Dedifferentiated amniotic fluid mesenchymal stem cell (primary cell): ENCODE measurements at regions not wholly inside any gene's neighbourhood (a gene's known extent, or its start where the extent isn't known, plus 50 kb on each side); places are given as distances from the start of the nearest gene placed in this dataset.

Experiments
- DNase-seq: peaks from one replicate; pipeline ENCODE4 v3.0.0-alpha.2; 2016; ENCODE audit errors: extremely low spot score

DNA sequence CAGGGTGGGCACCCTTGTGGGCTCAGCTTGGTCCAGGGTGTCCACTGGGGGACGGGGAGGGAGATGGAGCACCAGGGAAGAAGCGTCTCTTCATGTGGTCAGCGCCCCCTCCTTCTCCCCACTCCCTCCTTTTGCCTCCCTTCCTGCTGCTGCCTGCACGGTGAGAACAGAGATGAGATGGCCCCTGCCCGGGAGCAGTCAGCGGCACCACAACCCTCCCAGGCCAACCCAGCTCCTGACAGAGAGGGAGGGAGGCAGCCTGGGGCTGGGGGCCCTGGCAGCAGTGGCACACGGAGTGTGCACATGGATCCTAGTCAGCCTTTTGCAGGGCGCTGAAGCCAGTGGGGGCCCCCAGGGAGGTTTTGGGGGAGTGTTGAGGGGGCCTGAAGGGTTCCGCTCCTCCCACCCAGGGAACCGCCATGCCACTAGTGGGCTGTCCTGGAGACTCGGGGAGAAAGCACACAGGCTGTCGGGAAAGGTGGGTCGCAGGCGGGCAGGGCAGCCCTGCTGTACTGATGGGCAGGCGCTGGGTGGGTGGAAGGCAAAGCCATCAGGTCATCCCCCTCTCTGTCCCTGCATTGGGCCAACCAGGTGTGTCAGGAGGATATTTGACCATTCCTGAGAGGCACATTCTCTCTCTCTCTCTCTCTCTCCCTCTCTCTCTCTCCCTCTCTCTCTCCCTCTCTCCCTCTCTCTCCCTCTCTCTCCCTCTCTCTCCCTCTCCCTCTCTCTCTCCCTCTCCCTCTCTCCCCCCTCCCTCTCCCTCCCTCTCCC, 94.3 kb upstream of the BHLHE23 start:
- DNase-seq: no peak

DNA sequence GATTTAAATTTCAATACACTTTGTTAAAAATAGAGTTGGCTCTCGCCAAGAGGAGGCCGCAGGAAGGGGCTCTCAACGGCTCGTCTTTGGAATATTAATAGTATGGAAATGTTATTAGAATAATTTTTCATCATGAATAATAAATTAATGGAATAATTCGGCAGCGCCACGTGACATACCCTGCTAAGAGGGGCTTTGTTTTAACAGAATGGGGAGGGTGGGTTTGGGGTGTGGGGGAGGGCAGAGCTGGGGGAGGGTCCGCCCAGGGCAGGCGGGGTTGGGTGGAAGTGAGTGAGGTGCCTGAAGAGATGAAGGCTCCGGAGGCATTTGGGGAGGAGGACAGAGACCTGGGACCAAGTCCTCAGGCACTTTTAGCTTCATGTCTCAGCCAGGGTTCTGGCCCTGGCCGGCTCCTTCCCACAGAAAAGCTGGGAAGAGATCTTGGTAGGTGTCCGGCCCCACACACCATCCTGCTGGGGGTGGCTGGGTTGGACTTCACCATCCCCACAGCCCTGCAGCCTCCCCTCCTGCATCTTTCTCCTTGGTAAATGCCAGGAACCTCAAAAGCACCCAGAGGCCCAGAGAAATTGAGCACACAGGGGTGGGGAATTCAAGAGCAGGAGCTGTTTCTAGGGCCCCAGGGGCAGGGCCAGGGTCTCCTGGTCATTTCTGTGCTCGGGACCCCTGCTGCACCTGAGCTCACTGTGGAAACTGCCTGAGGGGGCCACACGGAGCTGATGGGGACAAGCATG, 93.6 kb upstream of the BHLHE23 start:
- DNase-seq: no peak

DNA sequence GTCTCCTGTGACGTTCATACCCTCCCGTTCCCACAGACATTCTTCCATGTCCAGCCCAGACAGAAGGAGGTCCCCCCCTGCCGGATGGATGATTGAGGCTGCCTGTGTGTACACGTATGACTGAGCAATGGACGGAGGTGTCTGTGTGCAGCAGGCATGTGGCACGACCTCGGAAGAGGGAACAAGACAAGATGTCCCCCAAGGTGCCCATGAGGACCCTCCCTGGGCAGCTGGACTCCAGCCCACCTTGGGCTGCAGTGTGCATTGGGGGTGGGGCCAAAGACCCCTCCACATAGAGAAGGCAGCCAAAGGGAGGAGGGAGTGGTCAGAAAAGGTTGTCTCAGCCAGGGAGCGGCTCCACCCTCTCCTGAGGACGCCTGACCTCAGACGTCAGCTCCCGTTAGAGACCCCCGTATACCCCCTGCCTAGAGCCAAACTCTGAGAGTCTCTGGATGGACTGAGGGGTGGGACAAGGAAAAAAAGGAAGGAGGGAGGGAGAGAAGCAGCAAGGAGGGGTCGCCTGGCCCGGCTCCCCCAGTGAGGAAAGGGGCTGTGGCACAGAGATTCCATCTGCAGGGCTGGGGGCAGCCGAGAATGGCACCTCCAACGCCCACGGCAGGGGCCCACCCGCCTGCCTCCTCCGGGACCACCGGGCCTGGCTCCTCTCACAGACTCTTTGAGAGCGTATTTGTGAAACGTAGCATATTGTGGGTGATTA, 92.9 kb upstream of the BHLHE23 start:
- DNase-seq: no peak

DNA sequence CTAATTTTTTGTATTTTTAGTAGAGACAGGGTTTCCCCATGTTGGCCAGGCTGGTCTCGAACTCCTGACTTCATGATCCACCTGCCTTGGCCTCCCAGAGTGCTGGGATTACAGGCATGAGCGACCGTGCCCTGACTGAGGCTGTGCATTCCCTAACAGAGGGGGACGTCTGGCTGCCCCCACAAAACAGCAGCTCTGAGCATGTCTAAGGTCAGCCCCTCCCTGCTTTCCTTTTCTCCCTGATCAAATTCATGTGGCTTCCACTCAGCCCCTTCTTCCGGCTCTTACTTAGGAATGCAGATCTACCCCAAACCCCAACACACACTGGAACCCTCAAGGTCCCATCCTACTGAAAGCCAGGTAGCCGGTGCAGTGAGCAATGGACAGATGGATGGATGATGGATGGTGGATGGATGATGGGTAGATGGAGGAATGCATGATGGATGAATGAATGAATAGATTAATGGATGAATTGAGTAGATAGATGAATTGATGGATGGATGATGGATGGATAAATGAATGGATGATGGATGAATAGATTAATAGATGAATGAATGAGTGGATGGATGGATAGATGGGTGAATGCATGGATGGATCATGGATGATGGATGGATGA, 91.5 kb upstream of the BHLHE23 start:
- no peak for DNase-seq

DNA sequence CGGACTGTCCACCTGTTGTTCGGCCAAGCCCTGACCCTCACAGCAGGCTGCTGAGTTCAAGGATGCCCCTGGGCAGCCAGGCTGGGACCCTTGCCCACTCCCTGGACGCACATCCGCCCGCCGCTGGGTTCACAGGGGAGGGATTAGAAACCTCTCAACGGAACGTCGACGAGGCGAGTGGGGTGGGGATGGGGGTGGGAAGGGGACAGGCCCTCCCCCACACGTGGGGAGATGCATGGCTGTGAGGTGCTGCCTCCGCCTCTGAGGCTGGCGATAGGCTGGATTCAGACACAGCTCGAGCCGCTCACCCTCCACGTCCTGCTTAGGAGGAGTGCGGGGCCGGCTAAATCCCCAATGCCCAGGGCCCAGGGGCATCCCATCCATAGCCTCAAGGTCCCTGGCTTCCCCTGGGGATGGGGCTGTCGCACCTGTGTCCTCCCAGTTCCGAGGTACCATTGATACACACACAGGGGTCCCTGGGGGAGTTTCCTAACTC, 90.6 kb upstream of the BHLHE23 start:
- DNase-seq: no peak

DNA sequence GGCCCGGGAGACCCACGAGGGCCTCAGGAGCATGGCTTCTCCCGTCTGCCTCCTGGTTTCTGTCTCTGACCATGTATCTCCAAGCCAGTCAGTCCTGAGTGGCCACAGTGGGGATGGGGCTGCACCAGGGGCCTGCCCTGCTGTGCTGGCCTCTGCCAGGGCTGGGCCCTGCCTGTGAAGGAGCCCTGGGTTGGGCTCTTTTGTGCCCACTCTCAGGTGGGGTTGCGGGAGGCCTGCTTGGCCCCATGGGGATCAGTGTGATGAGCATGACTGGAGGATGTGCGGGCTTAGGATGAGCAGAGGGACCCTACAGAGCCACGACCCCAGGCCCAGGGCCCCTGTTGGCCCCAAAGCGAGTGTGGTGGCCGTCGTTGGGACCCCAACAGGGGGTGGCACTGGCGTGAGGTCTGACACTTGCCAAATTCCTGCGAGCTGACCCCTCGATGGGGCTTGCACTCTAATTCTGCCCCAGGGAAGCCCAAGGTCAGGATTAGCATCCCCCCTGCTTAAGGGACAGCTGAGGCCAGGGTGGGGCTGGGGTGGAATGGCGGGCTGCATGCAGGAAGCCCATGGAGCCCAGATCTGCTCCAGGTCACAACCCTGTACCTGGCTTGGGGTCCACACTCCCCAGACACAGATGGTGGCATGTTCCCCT, 90.0 kb upstream of the BHLHE23 start:
- DNase-seq: no peak

DNA sequence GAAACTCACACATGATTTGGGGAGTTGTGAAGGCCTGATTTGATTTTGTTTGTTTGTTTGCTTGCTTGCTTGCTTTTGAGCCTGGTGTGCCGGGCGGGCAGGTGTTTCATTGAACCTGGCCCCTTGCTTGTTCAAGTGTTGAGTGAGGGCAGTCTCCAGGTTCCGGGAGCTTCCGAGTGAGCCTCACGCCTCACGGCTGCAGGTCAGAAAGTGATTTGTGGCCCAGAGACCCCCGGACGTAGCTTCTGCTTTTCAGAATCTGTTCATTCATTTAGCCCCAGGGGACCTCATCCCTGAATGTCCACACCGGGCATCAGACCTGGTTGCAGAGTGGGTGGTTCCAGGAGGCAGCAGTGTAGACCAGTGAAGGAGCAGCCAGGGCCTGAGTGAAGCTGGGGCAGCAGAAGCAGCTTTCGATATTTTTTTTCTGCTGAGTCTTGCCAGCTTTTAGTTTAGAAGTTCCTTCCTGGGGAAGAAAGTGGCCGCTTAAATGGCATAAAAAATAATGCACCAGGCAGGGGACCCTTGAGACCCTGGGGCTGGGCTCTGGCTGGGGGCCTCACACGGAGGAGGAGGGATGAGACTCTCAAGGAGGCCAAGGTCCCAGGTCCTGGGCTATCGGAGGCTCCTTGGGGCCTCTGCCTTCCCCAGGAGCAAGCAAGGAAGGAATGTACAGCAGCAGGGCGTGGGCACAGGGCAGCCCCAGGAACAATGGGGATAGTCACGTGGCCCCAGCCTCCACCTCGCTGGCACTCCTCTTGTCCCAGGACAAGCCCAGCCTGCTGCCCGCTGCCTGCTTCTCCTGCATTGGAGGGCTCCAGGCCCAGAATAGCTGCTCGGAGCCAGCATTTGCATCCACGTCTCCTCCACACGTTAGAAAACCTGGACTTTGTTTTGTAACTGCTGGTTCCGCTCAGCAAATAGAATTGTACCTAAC, 89.2 kb upstream of the BHLHE23 start:
- no peak for DNase-seq

DNA sequence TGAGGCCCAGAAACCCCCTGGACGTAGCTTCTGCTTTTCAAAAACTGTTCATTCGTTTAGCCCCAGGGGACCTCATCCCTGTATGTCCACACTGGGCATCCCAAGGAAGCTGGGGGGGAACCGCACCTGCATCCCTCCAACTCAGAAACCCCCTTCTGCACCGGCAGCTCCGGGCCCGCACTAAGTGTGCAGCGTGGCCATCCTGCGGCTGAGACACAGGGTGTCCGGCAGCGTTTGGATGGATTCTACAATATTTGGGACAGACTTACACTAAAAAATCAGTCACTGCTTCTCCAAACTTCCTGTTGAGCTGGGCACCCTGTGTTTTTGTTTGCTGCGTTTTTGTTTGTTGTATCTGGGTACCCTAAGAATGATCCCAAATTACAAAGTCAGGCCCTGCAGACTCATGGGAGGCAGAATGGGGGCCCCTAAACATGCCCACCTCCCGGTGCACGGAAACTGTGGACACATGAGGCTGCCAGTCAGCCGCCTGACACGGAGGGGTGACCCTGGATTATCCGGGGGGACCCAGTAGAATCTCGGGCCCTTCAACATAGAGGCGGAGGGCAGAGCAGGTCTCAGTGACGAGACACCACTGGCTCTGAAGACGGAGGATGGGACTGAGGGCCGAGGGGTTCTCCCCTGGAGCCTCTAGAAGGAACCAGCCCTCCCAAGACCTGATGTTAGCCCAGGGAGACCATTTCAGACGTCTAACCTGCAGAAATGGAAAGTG, 88.2 kb upstream of the BHLHE23 start:
- no peak for DNase-seq

DNA sequence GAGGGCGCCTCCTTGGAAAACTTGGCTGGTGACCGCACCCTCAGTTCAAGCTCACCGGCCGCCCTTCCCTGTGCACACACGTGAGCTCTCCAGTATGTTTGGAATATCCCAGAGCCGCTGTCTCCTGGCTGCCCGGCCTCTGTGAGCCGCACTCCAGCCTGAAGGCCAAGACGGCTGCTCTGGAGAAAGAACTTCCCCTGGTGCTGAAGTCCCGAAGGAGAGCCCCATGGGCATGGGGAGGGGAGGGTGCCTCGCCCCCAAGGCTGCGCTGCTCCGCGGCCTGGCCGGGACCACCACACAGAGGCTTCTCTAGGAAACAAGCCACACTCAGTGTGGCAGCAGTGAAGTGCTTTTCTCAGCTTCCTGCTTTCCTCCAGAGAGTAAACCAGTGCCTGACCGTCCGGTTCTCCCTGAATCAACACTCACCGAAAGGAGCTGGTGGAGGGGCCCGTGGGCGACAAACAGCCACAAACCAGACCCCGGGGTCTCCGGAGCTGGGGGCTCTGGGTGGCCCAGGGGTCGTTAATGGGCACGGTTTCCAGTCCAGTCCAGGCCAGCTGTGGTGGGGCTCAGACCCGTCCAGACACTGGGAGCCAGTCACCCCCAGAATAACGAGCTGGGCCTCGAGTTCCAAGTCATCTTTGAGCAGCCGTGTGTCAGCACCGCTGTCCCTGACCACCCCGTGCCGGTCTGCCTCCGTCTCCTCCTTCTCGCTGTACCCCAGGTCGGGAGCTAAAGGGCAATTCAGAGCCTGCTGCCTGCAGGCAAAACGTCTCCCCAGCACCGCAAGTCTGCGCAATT, 87.4 kb upstream of the BHLHE23 start:
- no peak for DNase-seq

DNA sequence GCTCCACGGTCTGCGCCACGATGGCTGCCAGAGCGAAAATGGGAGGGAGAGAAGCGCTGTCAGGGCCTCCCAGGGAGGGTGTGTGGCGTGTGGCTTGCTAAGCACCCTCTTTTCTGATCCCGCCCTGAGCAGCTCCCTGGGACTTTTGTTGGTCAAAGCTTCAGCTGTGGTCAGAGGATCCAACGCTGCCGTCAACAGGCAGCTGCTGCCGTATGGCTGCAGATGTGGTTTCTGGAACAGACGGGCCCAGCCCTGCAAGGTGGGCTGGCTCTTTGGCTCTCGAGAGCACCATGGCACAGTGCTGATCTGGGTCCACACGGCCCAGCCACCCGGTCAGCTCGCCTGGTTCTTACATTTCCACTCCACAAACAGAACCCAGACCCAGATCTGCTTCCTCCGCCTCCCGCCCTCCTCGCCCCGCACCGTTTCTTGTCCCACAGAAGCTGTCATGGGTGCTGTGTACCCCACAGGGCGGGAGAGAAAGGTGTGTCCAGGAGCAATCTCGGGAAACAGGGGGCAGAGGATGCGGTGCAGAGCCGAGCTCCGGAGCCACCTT, 86.0 kb upstream of the BHLHE23 start:
- DNase-seq: no peak

DNA sequence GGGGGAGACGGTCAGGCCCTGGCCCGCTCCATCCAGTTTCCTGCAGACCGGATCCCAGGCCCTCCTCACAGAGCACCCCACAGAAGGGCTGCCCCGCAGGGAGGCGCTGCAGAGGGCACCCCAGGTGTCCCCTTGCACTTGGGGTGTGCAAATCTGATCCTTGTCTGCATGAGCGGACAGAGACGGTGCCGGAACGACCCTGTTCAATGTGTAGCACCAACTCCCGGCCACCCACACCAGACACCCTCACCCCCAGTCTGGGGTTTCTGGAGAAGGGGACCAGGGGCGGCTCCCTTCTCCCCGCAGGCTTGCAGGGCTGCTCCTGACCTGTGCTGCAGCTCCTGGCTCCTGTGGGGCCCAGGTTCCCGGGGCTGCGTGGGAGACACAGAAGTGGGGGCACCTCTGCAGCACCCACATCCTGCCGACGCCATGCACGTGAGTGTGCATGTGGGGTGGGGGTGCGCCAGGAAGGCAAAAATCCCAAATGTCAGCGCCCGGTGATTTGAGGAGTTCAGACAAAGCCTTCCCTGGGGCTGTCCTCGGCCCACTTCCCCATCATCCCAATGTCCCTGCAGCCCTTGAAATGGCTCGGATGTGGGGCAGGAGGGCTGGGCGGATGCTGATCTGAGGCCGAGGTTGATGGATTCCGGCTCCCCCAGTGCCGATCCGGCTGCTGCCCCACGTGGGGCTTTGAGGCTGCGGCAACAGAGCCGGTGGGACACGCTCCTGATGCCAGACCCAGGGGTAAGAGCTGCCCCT, 85.3 kb upstream of the BHLHE23 start:
- no peak for DNase-seq

DNA sequence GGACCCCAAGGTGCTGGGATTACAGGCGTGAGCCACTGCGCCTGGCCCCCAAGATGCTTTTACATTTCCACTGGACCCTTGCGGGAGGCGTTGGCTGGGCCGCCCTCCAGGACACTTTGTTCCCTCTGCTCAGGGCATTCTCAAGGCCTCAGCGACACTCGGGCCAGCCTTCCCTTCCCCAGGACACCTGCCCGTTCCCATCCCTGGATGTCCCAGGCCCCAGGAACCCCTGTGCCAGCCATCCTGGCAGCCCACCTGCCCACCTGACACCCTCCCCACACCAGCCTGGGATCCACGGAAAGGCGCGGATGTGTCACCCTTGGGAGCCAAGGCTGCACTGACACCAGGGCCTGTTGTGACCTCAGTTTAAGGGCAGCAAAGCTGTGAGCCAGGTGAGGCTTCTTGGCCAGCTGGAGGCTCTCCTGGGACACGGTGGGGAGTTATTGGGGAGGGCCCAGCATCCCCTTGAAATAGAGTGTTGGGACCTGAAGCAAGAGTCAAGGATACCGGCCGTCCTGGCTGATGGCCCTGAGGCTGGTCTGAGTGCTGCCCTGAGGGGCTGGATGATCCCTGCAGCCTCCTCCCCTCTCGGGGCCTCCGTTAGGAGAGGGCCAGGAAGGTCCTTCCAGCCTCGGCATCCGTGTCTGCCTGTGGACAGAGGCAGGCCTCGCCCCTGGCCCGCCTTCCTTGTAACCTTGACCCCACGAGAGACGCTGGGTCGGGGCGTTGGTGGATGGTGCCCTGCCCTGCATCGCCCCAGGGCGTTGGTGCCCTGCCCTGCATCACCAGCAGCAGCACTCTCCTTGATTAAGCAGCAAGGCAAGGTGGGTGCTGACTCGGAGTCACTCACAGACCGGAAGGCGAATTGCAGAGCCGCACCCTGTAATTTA, 84.2 kb upstream of the BHLHE23 start:
- no peak for DNase-seq

DNA sequence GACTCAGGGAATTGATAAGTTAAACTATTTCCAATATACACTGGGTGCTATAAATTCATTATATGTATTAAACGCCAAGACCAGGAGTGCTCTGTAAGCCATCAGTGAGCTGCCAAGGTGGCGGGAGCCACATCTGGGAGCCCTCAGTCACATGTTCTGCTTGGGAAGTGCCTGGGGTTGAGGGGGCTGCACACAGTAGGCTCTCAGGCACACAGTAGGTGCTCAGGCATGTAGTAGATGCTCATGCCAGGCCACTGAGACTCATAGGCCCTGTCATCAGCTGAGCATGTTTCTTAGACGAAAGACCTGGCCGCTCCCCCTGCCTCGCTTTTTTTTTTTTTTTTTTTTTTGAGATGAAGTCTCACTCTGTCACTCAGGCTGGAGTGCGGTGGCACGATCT, 83.3 kb upstream of the BHLHE23 start:
- no peak for DNase-seq

DNA sequence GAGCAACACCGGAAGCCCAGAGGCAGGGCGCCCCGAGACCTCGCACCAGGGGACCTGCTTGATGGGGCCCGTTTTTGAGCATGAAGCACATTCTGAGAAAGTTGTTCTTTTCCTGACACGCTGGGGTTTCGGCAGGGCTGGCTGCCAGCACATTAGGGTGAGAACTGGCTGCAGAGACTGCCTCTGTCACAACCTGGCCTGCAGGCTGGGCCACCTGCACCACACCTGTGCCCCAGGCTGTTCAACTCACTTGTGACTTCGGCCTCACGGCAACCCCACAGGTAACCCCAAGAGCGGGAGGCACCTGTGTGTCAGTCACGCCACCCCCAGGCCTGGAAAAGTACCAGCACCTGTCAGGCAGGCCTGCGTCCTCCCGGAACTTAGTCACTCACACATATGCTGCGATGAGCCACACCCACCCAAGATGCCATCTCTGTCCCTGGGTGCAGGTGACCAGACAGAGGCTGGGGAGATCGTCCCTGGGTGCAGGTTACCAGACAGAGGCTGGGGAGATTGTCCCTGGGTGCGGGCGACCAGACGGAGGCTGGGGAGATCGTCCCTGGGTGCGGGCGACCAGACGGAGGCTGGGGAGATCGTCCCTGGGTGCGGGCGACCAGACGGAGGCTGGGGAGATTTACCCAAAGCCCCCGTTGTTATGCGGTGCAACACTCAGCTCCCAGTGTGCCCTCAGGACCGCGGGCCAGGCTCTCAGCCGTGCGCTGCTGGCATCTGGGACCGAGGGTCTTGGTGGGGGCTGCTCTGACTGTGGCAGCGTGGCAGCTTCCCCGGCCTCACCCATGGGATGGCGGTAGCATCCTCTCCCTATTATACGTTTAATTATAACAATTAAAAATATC, 82.5 kb upstream of the BHLHE23 start:
- DNase-seq: no peak

DNA sequence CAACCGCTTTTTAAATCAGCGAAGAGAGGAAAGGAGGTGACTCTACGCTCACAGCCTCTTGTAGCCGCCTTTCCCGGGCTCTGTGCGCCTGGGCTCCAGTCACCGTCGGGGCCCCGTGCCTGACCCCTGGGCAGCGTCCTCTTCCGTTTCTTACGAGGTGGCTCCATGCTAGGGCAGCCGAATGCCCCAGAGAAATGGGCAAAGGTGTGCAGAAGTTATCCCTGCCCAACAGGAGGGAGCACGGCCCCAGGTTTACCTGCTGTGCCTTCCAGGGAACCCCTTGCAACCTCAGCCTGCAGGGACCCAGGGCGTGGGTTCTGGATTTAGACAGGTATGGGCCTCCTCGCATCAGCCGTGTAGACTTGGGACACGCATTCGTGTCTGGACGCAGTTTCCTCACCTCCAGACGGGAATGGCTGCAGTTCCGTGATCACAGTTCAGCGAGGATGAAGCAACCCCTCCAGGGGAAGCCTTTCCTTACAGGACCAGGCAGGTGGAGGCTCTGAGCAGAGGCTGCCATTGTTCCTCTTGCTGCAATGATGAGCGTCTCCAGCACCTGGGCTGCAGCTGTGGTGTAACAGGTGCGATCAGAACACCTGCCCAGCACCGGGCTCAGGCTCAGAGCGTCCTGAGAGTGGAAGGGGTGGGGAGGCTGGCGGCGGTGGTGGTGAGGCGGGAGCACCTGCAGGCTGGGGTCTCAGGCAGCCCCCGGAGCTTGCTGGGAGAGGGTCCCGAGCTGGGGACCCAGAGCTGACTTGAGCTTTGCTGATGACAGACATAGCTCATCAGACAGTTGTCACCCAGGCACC, 81.3 kb upstream of the BHLHE23 start:
- no peak for DNase-seq
